Psoas muscle (tissue), 7 donors: ENCODE measurements at regions not wholly inside any gene's neighbourhood (a gene's known extent, or its start where the extent isn't known, plus 50 kb on each side); places are given as distances from the start of the nearest gene placed in this dataset.

Source experiments
- ATAC-seq, 4 donors: fragments of 200-7000 bp; cut with Tn5 transposase; one replicate each; pipeline ENCODE4 v1.9.1; 2020; ENCODE audit warnings: moderate library complexity in 3 of 4, mild to moderate bottlenecking in 2 of 4
- DNase-seq, 2 donors: peaks; one replicate each; pipeline ENCODE4 v3.0.0-alpha.2; 2020
- H3K27ac ChIP-seq: fragments of 200-600 bp; one replicate; pipeline ENCODE4 v1.8.0; 2022
- H3K27me3 ChIP-seq, 3 donors: fragments of 200-600 bp in 1 of 3; one replicate each; pipeline versions ENCODE4 v1.6.1 to v1.8.0; 2013 to 2022; ENCODE audit warnings: low read length in 2 of 3, mild to moderate bottlenecking in 2 of 3, moderate library complexity in 1 of 3; ENCODE audit not compliant: insufficient read depth in 3 of 3
- H3K36me3 ChIP-seq, 2 donors: fragments of 200-600 bp in 1 of 2; one replicate each; pipeline versions ENCODE4 v1.6.1 to v1.8.0; 2013 to 2022; ENCODE audit warnings: low read depth in 1 of 2, mild to moderate bottlenecking in 1 of 2, moderate library complexity in 1 of 2; ENCODE audit not compliant: insufficient read depth in 1 of 2
- H3K4me1 ChIP-seq: fragments of 200-600 bp; one replicate; pipeline ENCODE4 v1.8.0; 2022
- H3K4me3 ChIP-seq: fragments of 200-600 bp; one replicate; pipeline ENCODE4 v1.8.0; 2022; ENCODE audit warnings: mild to moderate bottlenecking
- H3K9me3 ChIP-seq: fragments of 200-600 bp; one replicate; pipeline ENCODE4 v1.8.0; 2022
- WGBS, 3 donors: extraction: QIAGEN DNeasy Blood & Tissue Kit; methylation state at CpG; one replicate each; pipeline versions ENCODE4 v1.1.6 to v1.1.7; 2013; 5-methylcytosine and 5-hydroxymethylcytosine counted together
- intact Hi-C, 2 donors: fragments of 100-400 bp; cut with DNase I; formaldehyde crosslinking; loops; one replicate each; pipeline versions ENCODE4 v1.11.0 to v1.14.2; 2022
- TF ChIP-seq, protein P1 (sequence below): fragments of 200-600 bp; IDR thresholded peaks from one replicate; pipeline ENCODE4 v1.8.0; 2022; ENCODE audit warnings: antibody characterized with exemption
- donor health status: healthy with polysubstance abuse.
- donor health status: DM: no; HTN: no; CAD: no; lungs with moderate emphysema.
- donor health status: Bipolar disorder and iron deficiency.
- donor health status: healthy.
- donor health status: DM: yes; HTN: yes; CAD: no.
- donor health status: DM: no; HTN: no; CAD: no.
- donor health status: DM: yes; HTN: yes; CAD: no.

DNA sequence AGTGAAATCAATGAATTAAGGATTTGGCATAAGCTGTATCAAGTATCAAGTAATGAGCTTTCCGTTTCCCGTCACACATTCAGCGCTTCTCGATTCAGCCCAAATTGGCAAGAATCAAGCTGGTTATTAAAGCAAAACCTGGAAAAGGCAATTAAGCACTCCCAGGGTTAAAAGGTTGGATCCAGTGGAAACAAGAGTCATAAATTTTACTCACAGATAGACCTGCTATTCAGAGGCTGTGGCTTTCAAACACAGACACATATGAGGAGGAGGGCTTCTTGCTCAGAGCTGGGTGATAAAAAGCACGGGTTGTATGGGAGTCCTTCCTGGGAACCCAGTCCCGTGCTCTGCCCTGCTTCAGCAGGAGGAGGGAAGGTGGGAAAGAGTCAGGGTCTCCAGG lies 112.3 kb upstream of the CXCL14 start:
- H3K36me3 ChIP-seq: no peaks in the 10 kb centered on the region
- H3K4me1 ChIP-seq: no peaks in the 10 kb centered on the region
- H3K27me3 ChIP-seq: peaks cover 0 to 3% (median 0%) of the 10 kb centered on the region in 3 donors
- no peaks in the 10 kb centered on the region for H3K9me3 ChIP-seq
- no peak overlapping the region for H3K4me3 ChIP-seq
- ATAC-seq (no peak), DNase-seq (no peak)
- WGBS, 3 donors: 42 to 53% (median 51%) methylated on average over 6 of the region's 6 CpGs
- no peak overlapping the region for H3K27ac ChIP-seq
- intact Hi-C loops: no loop called here
- TF ChIP-seq, protein P1, sequence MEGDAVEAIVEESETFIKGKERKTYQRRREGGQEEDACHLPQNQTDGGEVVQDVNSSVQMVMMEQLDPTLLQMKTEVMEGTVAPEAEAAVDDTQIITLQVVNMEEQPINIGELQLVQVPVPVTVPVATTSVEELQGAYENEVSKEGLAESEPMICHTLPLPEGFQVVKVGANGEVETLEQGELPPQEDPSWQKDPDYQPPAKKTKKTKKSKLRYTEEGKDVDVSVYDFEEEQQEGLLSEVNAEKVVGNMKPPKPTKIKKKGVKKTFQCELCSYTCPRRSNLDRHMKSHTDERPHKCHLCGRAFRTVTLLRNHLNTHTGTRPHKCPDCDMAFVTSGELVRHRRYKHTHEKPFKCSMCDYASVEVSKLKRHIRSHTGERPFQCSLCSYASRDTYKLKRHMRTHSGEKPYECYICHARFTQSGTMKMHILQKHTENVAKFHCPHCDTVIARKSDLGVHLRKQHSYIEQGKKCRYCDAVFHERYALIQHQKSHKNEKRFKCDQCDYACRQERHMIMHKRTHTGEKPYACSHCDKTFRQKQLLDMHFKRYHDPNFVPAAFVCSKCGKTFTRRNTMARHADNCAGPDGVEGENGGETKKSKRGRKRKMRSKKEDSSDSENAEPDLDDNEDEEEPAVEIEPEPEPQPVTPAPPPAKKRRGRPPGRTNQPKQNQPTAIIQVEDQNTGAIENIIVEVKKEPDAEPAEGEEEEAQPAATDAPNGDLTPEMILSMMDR: no peak

- peaks cover 0 to 3% (median 0%) of the 10 kb centered on the region in 3 donors for H3K27me3 ChIP-seq
- ATAC-seq: no peak
- no peaks in the 10 kb centered on the region for H3K36me3 ChIP-seq
These were observed 111.7 kb upstream of the CXCL14 start for GRCh38 chr5:135690466-135690865.

GRCh38 chr5:135689506-135689905 lies 110.7 kb upstream of the CXCL14 start:
- ATAC-seq (no peak), DNase-seq (no peak)
- Histone ChIP-seq H3K27me3 (peaks cover 0 to 1% (median 0%) of the 10 kb centered on the region in 3 donors), H3K9me3 (no peaks in the 10 kb centered on the region), H3K27ac (no peak overlapping the region), H3K4me1 (no peaks in the 10 kb centered on the region), H3K4me3 (no peak overlapping the region), H3K36me3 (no peaks in the 10 kb centered on the region)
- intact Hi-C loops: no loop called here
- WGBS, 3 donors: 89 to 94% (median 91%) methylated on average over 4 of the region's 4 CpGs
- TF ChIP-seq, protein P1: no peak

More at GRCh38 chr5:135690466-135690865, 111.7 kb upstream of the CXCL14 start:
- H3K27ac ChIP-seq: no peak overlapping the region
- H3K4me1 ChIP-seq: no peaks in the 10 kb centered on the region
- no peaks in the 10 kb centered on the region for H3K9me3 ChIP-seq
- intact Hi-C loops: no loop called here
- WGBS, 3 donors: 74 to 83% (median 81%) methylated on average over 2 of the region's 2 CpGs
- no peak overlapping the region for H3K4me3 ChIP-seq
- TF ChIP-seq, protein P1: no peak
- DNase-seq: no peak

- Histone ChIP-seq H3K4me1 (no peaks in the 10 kb centered on the region), H3K27me3 (peaks cover 0 to 1% (median 0%) of the 10 kb centered on the region in 3 donors), H3K36me3 (no peaks in the 10 kb centered on the region), H3K27ac (no peak overlapping the region), H3K9me3 (no peaks in the 10 kb centered on the region), H3K4me3 (no peak overlapping the region)
- no peak for DNase-seq
- peak in 1 of 4 donors; percentile 50 for ATAC-seq
- TF ChIP-seq, protein P1: no peak
- intact Hi-C loops: no loop called here
- 73 to 77% (median 73%) methylated on average over 2 of the region's 2 CpGs for WGBS, 3 donors
These were observed 109.6 kb upstream of the CXCL14 start for GRCh38 chr5:135688385-135688784.

DNA sequence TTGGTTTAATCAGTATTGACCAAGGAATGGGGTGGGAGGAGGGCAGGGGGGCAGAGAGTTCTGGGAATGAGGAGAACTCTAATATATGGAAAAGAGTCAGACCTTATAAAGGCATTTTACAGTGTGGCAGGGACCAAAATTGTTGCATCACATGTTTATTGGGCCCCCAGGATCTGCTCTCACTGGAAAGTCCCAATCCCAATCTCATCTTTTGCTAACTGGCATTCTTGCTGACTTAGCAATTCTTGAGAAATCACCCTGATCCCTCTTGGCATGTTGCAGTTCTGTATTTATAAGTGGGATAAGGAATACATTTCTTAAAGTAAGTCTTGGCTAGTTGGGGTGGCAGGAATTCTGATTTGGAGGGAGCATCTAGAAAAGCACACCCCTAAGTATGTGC lies 104.4 kb upstream of the CXCL14 start:
- Histone ChIP-seq H3K27me3 (no peaks in the 10 kb centered on the region), H3K27ac (no peak overlapping the region), H3K9me3 (no peaks in the 10 kb centered on the region), H3K36me3 (no peaks in the 10 kb centered on the region), H3K4me1 (no peaks in the 10 kb centered on the region), H3K4me3 (no peak overlapping the region)
- TF ChIP-seq, protein P1: no peak
- ATAC-seq (no peak), DNase-seq (no peak)
- intact Hi-C loops: no loop called here
